GM23338 (cell line): ENCODE measurements at regions not wholly inside any gene's neighbourhood (a gene's known extent, or its start where the extent isn't known, plus 50 kb on each side); places are given as distances from the start of the nearest gene placed in this dataset.

Source experiments
- ATAC-seq: fragments of 200-7000 bp; cut with Tn5 transposase; 3 replicates; pipeline ENCODE4 v1.9.1; 2020
- DNase-seq: peaks from one replicate; pipeline ENCODE4 v3.0.0-alpha.2; 2015; ENCODE audit warnings: low spot score
- H2AFZ ChIP-seq: fragments of 200-600 bp; sonication (generic); 2 replicates; pipeline ENCODE4 v1.8.0; 2016; ENCODE audit warnings: antibody characterized with exemption, mild to moderate bottlenecking, moderate library complexity
- H3F3A ChIP-seq: fragments of 200-600 bp; sonication (generic); replicated peaks from 2 replicates; pipeline ENCODE4 v1.8.0; 2017; ENCODE audit warnings: antibody characterized with exemption, mixed run types, low read depth
- H3K27ac ChIP-seq: fragments of 200-600 bp; sonication (generic); 2 replicates; pipeline ENCODE4 v1.6.1; 2016; ENCODE audit warnings: low read depth
- H3K27me3 ChIP-seq: fragments of 200-600 bp; sonication (generic); 2 replicates; pipeline ENCODE4 v1.8.0; 2016; ENCODE audit warnings: mild to moderate bottlenecking, mixed run types, moderate library complexity; ENCODE audit not compliant: insufficient read depth
- H3K36me3 ChIP-seq: fragments of 200-600 bp; sonication (generic); 2 replicates; pipeline ENCODE4 v1.8.0; 2016; ENCODE audit warnings: mild to moderate bottlenecking; ENCODE audit not compliant: insufficient read depth
- H3K4me1 ChIP-seq: fragments of 200-600 bp; sonication (generic); 2 replicates; pipeline ENCODE4 v1.8.0; 2016; ENCODE audit warnings: mild to moderate bottlenecking, moderate library complexity; ENCODE audit not compliant: insufficient read depth
- H3K4me2 ChIP-seq: fragments of 200-600 bp; sonication (generic); 2 replicates; pipeline ENCODE4 v1.7.1; 2017; ENCODE audit warnings: mixed run types
- H3K4me3 ChIP-seq: fragments of 200-600 bp; sonication (generic); 2 replicates; pipeline ENCODE4 v1.6.1; 2016; ENCODE audit warnings: mixed run types
- H3K79me2 ChIP-seq: fragments of 200-600 bp; sonication (generic); replicated peaks from 2 replicates; pipeline ENCODE4 v1.8.0; 2017; ENCODE audit warnings: mild to moderate bottlenecking; ENCODE audit not compliant: insufficient read depth
- H3K9me2 ChIP-seq: fragments of 200-600 bp; sonication (generic); 2 replicates; pipeline ENCODE4 v1.8.0; 2017; ENCODE audit not compliant: insufficient read depth
- H4K20me1 ChIP-seq: fragments of 200-600 bp; sonication (generic); replicated peaks from 2 replicates; pipeline ENCODE4 v1.8.0; 2017; ENCODE audit warnings: mild to moderate bottlenecking; ENCODE audit not compliant: insufficient read depth
- H3K27ac Mint-ChIP-seq: 2 replicates; pipeline ENCODE4 v1.8.0; 2020; ENCODE audit warnings: inconsistent platforms, mild to moderate bottlenecking, moderate library complexity, mixed read lengths
- H3K27me3 Mint-ChIP-seq: 3 replicates; pipeline ENCODE4 v1.8.0; 2022; ENCODE audit warnings: low read depth, mild to moderate bottlenecking, moderate library complexity, mixed read lengths, inconsistent platforms; ENCODE audit not compliant: insufficient read depth, poor library complexity
- H3K36me3 Mint-ChIP-seq: 3 replicates; pipeline ENCODE4 v1.8.0; 2021; ENCODE audit warnings: low read depth, mild to moderate bottlenecking, inconsistent platforms, moderate library complexity, mixed read lengths
- H3K4me1 Mint-ChIP-seq: 3 replicates; pipeline ENCODE4 v1.8.0; 2020; ENCODE audit warnings: mild to moderate bottlenecking, inconsistent platforms, mixed read lengths
- H3K4me3 Mint-ChIP-seq: 3 replicates; pipeline ENCODE4 v1.8.0; 2021; ENCODE audit warnings: moderate library complexity, mild to moderate bottlenecking, inconsistent platforms, mixed read lengths
- H3K9me3 Mint-ChIP-seq: 3 replicates; pipeline ENCODE4 v1.8.0; 2020; ENCODE audit warnings: moderate library complexity, mild to moderate bottlenecking, inconsistent platforms, mixed read lengths
- CREB1 ChIP-seq: fragments of 250-450 bp; sonication (Bioruptor Pico); IDR thresholded peaks from 2 replicates; pipeline ENCODE4 v1.5.0; 2020; ENCODE audit warnings: low read depth, mild to moderate bottlenecking, moderate library complexity
- CTCF ChIP-seq, 2 experiments: fragments of 200-600 bp in 1 of 2; sonication (generic) in 1 of 2; conservative IDR thresholded peaks; 2 replicates each; pipeline versions ENCODE4 v1.5.1 to v1.6.1; 2016 to 2017; ENCODE audit warnings: antibody characterized with exemption in 2 of 2, low read depth in 2 of 2, mild to moderate bottlenecking in 2 of 2, moderate library complexity in 1 of 2
- ETS1 ChIP-seq: IDR thresholded peaks from 2 replicates; pipeline ENCODE4 v1.6.1; 2016; ENCODE audit warnings: antibody characterized with exemption
- EZH2 ChIP-seq: fragments of 200-600 bp; sonication (generic); IDR thresholded peaks from one replicate; pipeline ENCODE4 v1.8.0; 2017; ENCODE audit warnings: antibody characterized with exemption, mild to moderate bottlenecking, low read depth; ENCODE audit not compliant: unreplicated experiment
- EZH2phosphoT487 ChIP-seq: fragments of 200-600 bp; sonication (generic); IDR thresholded peaks from one replicate; pipeline ENCODE4 v1.8.1; 2018; ENCODE audit warnings: antibody characterized with exemption; ENCODE audit not compliant: unreplicated experiment
- JUNB ChIP-seq: IDR thresholded peaks from one replicate; pipeline ENCODE4 v1.6.1; 2016; ENCODE audit warnings: antibody characterized with exemption; ENCODE audit not compliant: unreplicated experiment
- NANOG ChIP-seq: IDR thresholded peaks from 2 replicates; pipeline ENCODE4 v1.6.1; 2016; ENCODE audit warnings: antibody characterized with exemption, borderline replicate concordance
- POLR2AphosphoS5 ChIP-seq: IDR thresholded peaks from 2 replicates; pipeline ENCODE4 v1.6.1; 2016; ENCODE audit warnings: antibody characterized with exemption, low read depth
- STAT1 ChIP-seq: IDR thresholded peaks from one replicate; pipeline ENCODE4 v1.6.1; 2016; ENCODE audit warnings: antibody characterized with exemption; ENCODE audit not compliant: unreplicated experiment
- ZNF114 ChIP-seq: fragments of 250-450 bp; sonication (Bioruptor Pico); IDR thresholded peaks from 2 replicates; pipeline ENCODE4 v1.5.0; 2020; ENCODE audit warnings: mild to moderate bottlenecking, moderate library complexity
- ZNF331 ChIP-seq: fragments of 250-450 bp; sonication (Bioruptor Pico); IDR thresholded peaks from 2 replicates; pipeline ENCODE4 v1.5.0; 2020; ENCODE audit warnings: low read depth, mild to moderate bottlenecking, moderate library complexity
- ZNF462 ChIP-seq: fragments of 250-450 bp; sonication (Bioruptor Pico); IDR thresholded peaks from 2 replicates; pipeline ENCODE4 v1.5.0; 2020; ENCODE audit warnings: mild to moderate bottlenecking, moderate library complexity
- TF ChIP-seq, protein P1 (sequence below): IDR thresholded peaks from one replicate; pipeline ENCODE4 v1.6.1; 2018; ENCODE audit warnings: antibody characterized with exemption; ENCODE audit not compliant: unreplicated experiment

DNA sequence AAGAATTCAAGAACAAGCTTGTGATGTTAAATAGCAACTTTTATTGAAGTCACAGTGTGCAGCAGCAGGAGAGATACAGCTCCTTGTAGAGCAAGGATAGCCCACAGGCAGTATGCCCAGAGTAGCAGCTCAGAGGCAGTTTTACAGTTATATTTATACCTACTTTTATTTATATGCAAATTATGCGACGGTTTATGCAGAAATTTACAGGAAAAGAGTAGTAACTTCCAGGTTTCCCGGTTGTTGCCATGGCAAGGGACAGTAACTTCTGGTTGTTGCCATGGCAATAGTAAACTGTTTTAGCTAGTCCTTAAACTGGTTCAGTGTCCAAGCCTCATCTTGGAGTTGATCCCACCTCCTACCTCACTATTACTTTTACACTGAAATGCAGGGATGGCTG is 344.6 kb upstream of the LYPLAL1 start:
- TF ChIP-seq JUNB (no peak), POLR2AphosphoS5 (no peak), ETS1 (no peak), EZH2 (no peak), STAT1 (no peak), EZH2phosphoT487 (no peak), CTCF (conservative IDR thresholded peaks at IDR 0.05; ENCODE audit: low read depth in 2 of 2) (no peak), CREB1 (CRISPR knock-in tag) (no peak), ZNF114 (CRISPR knock-in tag) (no peak), NANOG (no peak), ZNF462 (CRISPR knock-in tag) (no peak), ZNF331 (CRISPR knock-in tag) (no peak)
- TF ChIP-seq, protein P1, sequence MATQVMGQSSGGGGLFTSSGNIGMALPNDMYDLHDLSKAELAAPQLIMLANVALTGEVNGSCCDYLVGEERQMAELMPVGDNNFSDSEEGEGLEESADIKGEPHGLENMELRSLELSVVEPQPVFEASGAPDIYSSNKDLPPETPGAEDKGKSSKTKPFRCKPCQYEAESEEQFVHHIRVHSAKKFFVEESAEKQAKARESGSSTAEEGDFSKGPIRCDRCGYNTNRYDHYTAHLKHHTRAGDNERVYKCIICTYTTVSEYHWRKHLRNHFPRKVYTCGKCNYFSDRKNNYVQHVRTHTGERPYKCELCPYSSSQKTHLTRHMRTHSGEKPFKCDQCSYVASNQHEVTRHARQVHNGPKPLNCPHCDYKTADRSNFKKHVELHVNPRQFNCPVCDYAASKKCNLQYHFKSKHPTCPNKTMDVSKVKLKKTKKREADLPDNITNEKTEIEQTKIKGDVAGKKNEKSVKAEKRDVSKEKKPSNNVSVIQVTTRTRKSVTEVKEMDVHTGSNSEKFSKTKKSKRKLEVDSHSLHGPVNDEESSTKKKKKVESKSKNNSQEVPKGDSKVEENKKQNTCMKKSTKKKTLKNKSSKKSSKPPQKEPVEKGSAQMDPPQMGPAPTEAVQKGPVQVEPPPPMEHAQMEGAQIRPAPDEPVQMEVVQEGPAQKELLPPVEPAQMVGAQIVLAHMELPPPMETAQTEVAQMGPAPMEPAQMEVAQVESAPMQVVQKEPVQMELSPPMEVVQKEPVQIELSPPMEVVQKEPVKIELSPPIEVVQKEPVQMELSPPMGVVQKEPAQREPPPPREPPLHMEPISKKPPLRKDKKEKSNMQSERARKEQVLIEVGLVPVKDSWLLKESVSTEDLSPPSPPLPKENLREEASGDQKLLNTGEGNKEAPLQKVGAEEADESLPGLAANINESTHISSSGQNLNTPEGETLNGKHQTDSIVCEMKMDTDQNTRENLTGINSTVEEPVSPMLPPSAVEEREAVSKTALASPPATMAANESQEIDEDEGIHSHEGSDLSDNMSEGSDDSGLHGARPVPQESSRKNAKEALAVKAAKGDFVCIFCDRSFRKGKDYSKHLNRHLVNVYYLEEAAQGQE = no peak
- Histone ChIP-seq H3K4me2 (no peak overlapping the region), H3K9me2 (peaks cover 8% of the 10 kb centered on the region; the same call in 1 of the 2 replicates)

More for the DNA sequence above, 344.6 kb upstream of the LYPLAL1 start:
- peak; percentile 30 for DNase-seq
- H3K4me3 Mint-ChIP-seq = no peak overlapping the region
- Histone ChIP-seq H3K27me3 (no peaks in the 10 kb centered on the region), H4K20me1 (no peaks in the 10 kb centered on the region), H3K36me3 (no peaks in the 10 kb centered on the region), H2AFZ (no peak overlapping the region), H3K79me2 (no peaks in the 10 kb centered on the region), H3F3A (no peaks in the 10 kb centered on the region), H3K4me3 (no peak overlapping the region), H3K4me1 (no peaks in the 10 kb centered on the region), H3K27ac (no peak overlapping the region)
- no peak overlapping the region for H3K27ac Mint-ChIP-seq
- H3K4me1 Mint-ChIP-seq = no peaks in the 10 kb centered on the region
- ATAC-seq = no peak
- 0 out of 3 replicates have a peak, but pooled peaks cover 5% of the 10 kb centered on the region for H3K9me3 Mint-ChIP-seq
- no peaks in the 10 kb centered on the region for H3K36me3 Mint-ChIP-seq
- no peaks in the 10 kb centered on the region for H3K27me3 Mint-ChIP-seq
